ENCODE measurements at regions not wholly inside any gene's neighbourhood (a gene's known extent, or its start where the extent isn't known, plus 50 kb on each side); places are given as distances from the start of the nearest gene placed in this dataset.

GRCh38 chr15:39184701-39185390, 396.0 kb upstream of the THBS1 start:
- TF ChIP-seq POLR2A (IDR thresholded peaks at IDR 0.05; ENCODE audit: low read depth, low read length) (no peak), POLR2AphosphoS5 (IDR thresholded peaks at IDR 0.05; ENCODE audit: low read depth, low read length) (no peak), TAF1 (IDR thresholded peaks at IDR 0.05; ENCODE audit: low read depth, low read length) (no peak), POU2F2 (IDR thresholded peaks at IDR 0.05; ENCODE audit: low read depth, low read length) (no peak)
